Epidermal melanocyte (primary cell): ENCODE measurements at regions not wholly inside any gene's neighbourhood (a gene's known extent, or its start where the extent isn't known, plus 50 kb on each side); places are given as distances from the start of the nearest gene placed in this dataset.
"Not testable (repeated sequence)": the region's sequence is repeated elsewhere in the genome, so short reads cannot be mapped to it uniquely, and the experiment has no call there.

ENCODE experiments used
- DNase-seq: peaks from one replicate; pipeline ENCODE4 v3.0.0; 2011; ENCODE audit warnings: low spot score; ENCODE audit not compliant: insufficient read length

DNA sequence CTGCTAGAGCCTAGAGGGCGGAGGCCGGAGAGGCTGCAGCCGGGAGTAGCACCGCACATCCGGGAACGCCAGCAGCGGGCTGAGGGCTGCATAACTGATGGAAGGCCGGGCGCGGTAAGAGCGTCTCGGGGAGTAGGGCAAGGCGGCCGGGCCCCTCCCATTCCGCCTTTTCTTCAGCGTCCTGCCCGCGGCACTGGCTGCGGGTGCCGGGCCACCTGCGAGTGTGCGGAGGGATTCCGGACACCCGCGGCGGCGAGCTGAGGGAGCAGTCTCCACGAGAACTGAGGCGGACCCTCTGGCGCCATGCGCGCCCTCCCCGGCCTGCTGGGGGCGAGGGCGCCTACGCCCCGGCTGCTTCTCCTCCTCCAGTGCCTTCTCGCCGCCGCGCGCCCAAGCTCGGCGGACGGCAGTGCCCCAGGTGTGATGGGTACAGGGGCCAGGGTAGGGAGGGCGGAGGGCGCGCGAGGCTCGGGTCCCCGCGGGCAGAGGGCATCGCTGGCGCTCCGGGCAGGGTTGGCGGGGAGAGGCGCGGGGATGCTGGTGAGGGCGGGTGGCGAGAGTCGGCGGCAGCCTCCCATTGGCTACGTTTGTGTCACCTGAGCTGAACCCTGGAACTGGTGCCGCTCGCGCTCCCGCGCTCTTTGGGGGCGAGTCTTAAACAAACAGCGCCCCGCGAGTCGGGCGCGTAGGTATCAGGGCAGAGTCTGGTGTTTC, 334.4 kb downstream of the SRGAP2C start:
- no peak for DNase-seq

- not testable (repeated sequence) for DNase-seq
Measured at GRCh38 chr1:121519756-121520286, 335.0 kb downstream of the SRGAP2C start.

DNA sequence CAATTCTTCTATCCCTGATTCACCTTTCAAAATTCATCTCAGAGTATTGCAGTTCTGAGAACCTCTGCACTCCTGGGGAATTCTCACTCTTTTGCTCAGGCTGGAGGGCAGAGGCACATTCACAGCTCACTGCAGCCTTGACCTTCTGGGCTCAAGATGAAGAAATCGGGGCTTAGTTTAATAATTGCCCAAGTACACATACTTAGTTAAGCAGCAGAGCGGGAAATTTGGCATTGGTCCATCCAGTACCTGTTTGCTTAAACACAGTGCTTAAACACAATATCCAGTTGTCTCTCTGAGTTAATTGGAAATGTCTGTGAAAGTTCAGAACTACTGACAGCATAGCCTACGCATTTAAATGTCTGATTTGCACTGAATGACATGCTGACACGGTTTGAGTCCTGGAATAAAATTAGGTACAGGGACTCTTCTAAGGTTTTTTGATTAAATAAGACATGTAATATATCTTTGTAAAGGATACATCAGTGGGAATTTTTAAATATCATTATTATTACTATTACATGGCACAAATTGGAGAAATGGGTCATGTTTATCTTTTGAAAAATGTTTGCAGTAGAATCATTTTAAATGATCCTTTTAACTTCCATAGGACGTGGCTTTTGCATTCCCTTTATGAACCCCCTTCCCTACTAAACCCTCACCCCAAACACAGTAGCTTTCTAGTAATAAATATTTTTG, 337.4 kb downstream of the SRGAP2C start:
- no peak for DNase-seq

- not testable (repeated sequence) for DNase-seq
Measured at GRCh38 chr1:121523112-121523511, 338.3 kb downstream of the SRGAP2C start.

GRCh38 chr1:121525355-121525754, 340.6 kb downstream of the SRGAP2C start:
- DNase-seq, result no peak

DNA sequence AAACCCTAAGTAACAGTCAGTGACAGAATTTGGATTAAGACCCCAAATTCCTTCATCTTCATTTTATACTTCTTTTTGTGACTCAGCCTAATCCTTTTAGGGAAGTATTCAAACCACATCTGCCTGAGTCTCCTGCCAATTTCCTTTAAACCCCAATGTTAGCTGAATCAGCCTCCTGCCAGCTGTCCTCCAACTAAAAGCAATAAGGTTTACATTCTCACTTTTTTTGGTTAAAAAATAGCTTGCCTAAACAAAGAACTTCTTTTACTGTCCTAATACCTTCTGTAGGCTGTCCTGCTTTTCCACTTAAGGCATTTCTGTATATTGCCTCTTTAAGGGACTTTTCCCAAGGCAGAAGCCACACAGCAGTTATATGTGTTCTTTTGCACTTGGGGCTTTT, 344.2 kb downstream of the SRGAP2C start:
- DNase-seq, result not testable (repeated sequence)

DNA sequence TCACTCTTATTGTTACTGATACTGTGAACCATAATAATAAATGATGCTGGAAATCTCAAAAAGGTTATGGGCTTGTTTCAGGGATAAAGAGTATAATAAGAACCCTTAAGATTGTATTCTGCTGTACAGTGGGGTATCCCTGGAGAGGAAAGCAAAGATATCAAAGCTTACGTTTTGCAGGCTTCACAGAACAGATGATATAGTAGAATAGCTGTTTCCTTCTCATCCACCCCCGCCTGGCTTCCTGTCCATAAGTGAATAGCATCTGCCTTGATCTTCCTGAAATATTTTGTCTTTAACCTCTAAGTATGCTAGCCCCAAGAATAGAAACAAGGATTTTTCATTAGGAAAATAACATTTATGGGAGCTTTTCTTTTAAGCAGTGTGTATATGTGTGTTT, 345.3 kb downstream of the SRGAP2C start:
- DNase-seq, result not testable (repeated sequence)

GRCh38 chr1:121531747-121532146, 347.0 kb downstream of the SRGAP2C start:
- DNase-seq, result not testable (repeated sequence)

DNA sequence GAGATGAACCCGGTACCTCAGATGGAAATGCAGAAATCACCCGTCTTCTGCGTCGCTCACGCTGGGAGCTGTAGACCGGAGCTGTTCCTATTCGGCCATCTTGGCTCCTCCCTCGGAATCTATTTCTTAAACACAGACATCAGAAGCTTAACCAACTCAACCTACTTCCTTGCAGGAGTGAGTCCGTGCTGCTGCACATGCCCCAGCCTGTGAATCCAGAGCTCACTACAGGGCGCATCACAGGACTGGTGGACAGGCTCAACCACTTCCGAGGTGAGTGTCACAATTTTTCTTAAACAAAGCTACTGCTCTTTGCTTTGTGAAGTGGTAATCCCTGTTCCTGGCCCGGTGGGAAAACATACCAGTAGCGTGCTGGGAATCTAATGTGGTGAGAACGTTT, 353.4 kb downstream of the SRGAP2C start:
- DNase-seq, result not testable (repeated sequence)

DNA sequence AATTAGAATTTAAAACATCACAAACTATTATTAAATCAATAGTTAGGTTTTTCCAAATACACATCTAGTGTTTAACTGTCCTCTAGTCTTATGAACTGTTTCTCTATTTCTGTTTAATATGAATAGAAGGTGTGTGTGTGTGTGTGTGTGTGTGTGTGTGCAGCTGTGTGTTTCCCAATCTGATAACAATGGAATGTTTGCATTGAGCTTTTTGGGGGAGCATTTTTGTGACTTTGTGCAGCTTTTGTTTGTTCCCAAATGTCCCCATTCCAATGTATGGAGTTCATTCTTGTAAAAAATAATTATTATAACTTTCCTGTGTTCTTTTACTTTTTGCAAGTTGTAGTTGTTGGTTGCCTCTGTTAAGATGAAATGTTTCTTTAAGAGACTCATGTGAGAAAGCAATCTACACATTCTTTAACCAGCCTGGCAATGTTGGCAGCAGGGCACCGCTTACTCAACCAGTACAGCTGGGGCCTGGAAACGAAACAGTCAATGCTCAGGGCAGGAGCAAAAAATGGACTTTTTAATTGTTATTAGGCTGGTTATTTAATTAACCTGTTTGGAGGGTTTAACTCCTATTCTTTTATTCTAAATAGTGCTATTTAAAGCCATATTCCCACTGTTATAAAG, 354.3 kb downstream of the SRGAP2C start:
- no peak for DNase-seq

DNA sequence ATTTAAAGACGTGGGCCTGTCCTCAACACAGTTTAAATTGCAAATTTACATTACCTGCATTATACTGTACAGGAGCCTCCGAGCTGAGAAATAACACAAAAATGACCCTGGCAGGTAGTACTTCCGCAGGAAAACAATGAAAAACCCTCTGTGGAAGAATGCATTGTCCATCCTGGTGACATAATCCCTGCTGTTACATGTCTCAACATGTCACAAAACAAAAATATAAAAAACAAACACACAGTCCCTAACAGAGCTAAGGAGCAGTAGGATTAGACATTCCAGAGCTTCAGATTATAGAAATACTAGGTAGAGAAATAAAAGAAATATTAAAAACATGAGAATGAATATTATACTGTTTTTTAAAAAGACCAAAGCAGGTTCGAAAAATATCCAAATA, 359.2 kb downstream of the SRGAP2C start:
- not testable (repeated sequence) for DNase-seq

GRCh38 chr1:121544500-121544899, 359.7 kb downstream of the SRGAP2C start:
- no peak for DNase-seq

DNA sequence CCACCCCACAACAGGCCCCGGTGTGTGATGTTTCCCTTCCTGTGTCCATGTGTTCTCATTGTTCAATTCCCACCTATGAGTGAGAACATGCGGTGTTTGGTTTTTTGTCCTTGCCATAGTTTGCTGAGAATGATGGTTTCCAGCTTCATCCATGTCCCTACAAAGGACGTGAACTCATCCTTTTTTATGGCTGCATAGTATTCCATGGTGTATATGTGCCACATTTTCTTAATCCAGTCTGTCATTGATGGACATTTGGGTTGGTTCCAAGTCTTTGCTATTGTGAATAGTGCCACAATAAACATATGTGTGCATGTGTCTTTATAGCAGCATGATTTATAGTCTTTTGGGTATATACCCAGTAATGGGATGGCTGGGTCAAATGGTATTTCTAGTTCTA, 361.1 kb downstream of the SRGAP2C start:
- not testable (repeated sequence) for DNase-seq

GRCh38 chr1:121546830-121547591, 362.2 kb downstream of the SRGAP2C start:
- DNase-seq, result no peak

GRCh38 chr1:121547726-121548125, 363.0 kb downstream of the SRGAP2C start:
- not testable (repeated sequence) for DNase-seq

- DNase-seq, result not testable (repeated sequence)
Measured at GRCh38 chr1:121550817-121551216, 366.0 kb downstream of the SRGAP2C start.

DNA sequence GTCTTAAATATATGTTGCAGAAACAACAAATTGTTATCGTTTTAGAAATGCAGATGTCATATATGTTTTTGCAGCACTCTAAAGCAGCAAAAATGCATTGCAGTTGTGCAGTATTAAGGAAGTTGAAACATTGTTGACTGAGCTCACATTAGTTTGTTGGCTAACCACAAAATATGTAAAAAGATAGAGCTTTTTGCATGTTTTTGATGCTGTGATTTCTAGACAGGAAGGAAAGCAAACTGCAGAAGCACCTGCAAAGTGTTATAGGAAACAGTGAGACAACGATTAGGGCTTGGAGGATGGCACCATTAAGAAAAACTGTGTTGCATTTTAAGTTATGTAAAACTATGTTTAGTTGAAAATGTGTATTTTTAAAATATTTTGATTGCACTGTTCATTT, 366.7 kb downstream of the SRGAP2C start:
- DNase-seq, result not testable (repeated sequence)

DNA sequence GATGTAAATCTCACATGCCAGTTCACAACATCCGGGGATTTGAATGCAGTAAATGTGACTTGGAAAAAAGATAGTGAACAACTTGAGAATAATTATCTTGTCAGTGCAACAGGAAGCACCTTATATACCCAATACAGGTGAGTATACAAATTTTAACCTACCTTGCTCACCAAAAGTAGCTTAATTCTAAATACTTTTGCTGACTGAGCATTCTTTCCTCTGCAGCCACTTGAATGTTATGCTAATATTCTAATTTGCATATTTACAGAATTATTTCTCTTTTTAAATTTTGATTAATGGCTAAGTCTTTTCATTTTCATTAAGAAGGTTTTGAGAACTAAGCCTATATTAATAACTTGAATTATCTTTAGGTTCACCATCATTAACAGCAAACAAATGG, 371.8 kb downstream of the SRGAP2C start:
- not testable (repeated sequence) for DNase-seq

GRCh38 chr1:121558034-121558433, 373.3 kb downstream of the SRGAP2C start:
- not testable (repeated sequence) for DNase-seq

GRCh38 chr1:121558514-121558913, 373.7 kb downstream of the SRGAP2C start:
- peak; percentile 28 for DNase-seq

DNA sequence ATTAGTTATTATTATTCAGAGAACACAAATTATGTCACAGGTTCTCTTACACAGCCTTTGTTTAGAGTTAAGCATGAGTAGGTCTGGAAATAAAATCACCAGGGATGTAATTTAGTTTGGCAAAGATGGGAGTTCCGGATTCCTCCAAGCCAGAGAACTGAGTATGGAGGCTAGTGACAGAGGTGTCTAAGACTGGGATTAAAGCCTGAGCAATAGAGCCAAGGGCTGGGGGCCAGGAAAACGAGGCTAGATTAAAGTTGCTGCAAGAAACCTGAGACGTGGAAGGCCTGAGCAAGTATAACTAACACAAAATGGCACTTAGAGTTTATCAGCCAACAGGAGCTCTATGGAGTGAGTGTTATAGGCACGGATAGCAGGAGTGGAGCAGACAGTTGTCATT, 381.6 kb downstream of the SRGAP2C start:
- no peak for DNase-seq
